Stimulated activated memory B cell treated with anti-CD40 and anti-IgM and Interleukin-4, amounts not matched to agents 10 μg/mL and 1 μg/mL and 100 μg/mL, for 72 hours (primary cell): ENCODE measurements at regions not wholly inside any gene's neighbourhood (a gene's known extent, or its start where the extent isn't known, plus 50 kb on each side); places are given as distances from the start of the nearest gene placed in this dataset.

Experiments
- ATAC-seq: fragments of 150-1000 bp; cut with Tn5 transposase; 2 replicates; pipeline ENCODE4 v1.10.0; 2021
- H3K27ac Mint-ChIP-seq: one replicate; pipeline ENCODE4 v1.8.0; 2022; ENCODE audit warnings: mild to moderate bottlenecking, mixed read lengths
- H3K27me3 Mint-ChIP-seq: one replicate; pipeline ENCODE4 v1.8.0; 2022; ENCODE audit warnings: mixed read lengths
- H3K36me3 Mint-ChIP-seq: one replicate; pipeline ENCODE4 v1.8.0; 2022; ENCODE audit warnings: mixed read lengths
- H3K4me1 Mint-ChIP-seq: one replicate; pipeline ENCODE4 v1.8.0; 2022; ENCODE audit warnings: mixed read lengths
- H3K4me3 Mint-ChIP-seq: one replicate; pipeline ENCODE4 v1.8.0; 2022; ENCODE audit warnings: mild to moderate bottlenecking, moderate library complexity, mixed read lengths
- H3K9me3 Mint-ChIP-seq: one replicate; pipeline ENCODE4 v1.8.0; 2022; ENCODE audit warnings: mixed read lengths

DNA sequence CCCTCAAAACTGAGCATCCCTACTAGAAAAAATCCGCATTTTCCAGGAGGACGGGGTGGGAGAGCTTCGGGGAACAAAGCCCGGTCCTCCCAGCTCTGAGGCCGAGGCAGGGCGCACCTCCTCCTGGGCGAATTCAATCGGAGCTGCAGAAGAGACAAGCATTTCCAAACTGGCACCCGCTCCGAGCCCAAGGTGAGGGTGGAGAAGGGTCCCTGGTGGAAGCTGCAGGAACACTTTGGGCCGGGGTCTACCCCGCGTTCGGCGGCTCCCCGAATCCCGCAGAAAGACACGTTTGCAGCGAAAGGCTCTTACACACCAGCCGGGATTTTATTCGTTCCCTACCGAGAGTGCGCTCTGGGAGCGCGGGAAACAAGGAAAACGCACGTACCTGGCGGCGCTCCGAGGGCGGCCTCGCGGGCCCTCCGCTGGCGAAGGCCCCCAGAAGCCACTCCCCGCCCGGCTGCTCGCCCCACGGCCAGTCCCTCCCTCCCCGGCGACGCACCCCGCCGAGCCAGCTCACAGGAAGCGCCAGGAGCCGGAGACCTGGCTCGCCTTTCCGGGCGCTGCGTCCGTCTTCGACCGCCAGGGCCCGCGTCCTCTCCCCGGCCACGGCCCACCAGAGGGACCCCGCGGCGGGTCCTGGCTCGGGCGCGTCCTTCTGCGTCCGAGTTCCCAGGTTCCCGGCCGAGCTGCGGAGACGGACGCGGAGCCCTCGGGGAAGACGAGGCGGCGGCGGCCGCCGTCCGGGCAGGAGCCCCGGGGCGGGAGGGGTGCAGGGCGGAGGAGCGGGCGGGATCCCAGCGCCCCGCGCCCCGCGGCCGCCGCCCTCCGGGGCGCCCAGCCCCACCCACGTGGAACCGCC, 49.8 kb upstream of the BAHCC1 start:
- Mint-ChIP-seq H3K4me1 (peaks cover 13% of the 10 kb centered on the region), H3K9me3 (no peaks in the 10 kb centered on the region), H3K27ac (peak overlapping the region; percentile 8), H3K4me3 (peak overlapping the region; percentile 50), H3K27me3 (peaks cover 36% of the 10 kb centered on the region), H3K36me3 (no peaks in the 10 kb centered on the region)
- peak; percentile 53 for ATAC-seq
